ENCODE measurements at regions not wholly inside any gene's neighbourhood (a gene's known extent, or its start where the extent isn't known, plus 50 kb on each side); places are given as distances from the start of the nearest gene placed in this dataset.

GRCh38 chr6:156577749-156578148 is 199.4 kb upstream of the ARID1B start (continued):
- no peak for TF ChIP-seq ZFP3 (CRISPR knock-in tag; IDR thresholded peaks at IDR 0.05)
- no peak for TF ChIP-seq POU6F1 (CRISPR knock-in tag; IDR thresholded peaks at IDR 0.05; ENCODE audit: borderline replicate concordance, low read depth)
- no peak for TF ChIP-seq CREB5 (CRISPR knock-in tag; IDR thresholded peaks at IDR 0.05; ENCODE audit: low read depth)
- no peak for TF ChIP-seq BACH2 (CRISPR knock-in tag; IDR thresholded peaks at IDR 0.05; ENCODE audit: borderline replicate concordance)

GRCh38 chr6:156575361-156575760 is 201.8 kb upstream of the ARID1B start:
- no peak for ATAC-seq
- TF ChIP-seq OSR1 (CRISPR knock-in tag; IDR thresholded peaks at IDR 0.05): no peak
- TF ChIP-seq SNAI2 (CRISPR knock-in tag; IDR thresholded peaks at IDR 0.05): no peak
- peak; percentile 98 for TF ChIP-seq ZFP30 (CRISPR knock-in tag; IDR thresholded peaks at IDR 0.05)

GRCh38 chr6:156564807-156565149 is 212.4 kb upstream of the ARID1B start:
- ATAC-seq: peak; percentile 16; the same call in 1 of the 3 replicates
- no peak for TF ChIP-seq ZNF565 (CRISPR knock-in tag; conservative IDR thresholded peaks at IDR 0.05; ENCODE audit: low read depth)
- no peak for TF ChIP-seq TSHZ2 (CRISPR knock-in tag; IDR thresholded peaks at IDR 0.05)

GRCh38 chr6:156564127-156564806 is 212.9 kb upstream of the ARID1B start:
- ATAC-seq: peak; percentile 99
- TF ChIP-seq ZNF8 (CRISPR knock-in tag; IDR thresholded peaks at IDR 0.05) (no peak), SNAI2 (CRISPR knock-in tag; IDR thresholded peaks at IDR 0.05) (no peak), PATZ1 (CRISPR knock-in tag; IDR thresholded peaks at IDR 0.05; ENCODE audit: borderline replicate concordance) (no peak), ZNF565 (CRISPR knock-in tag; conservative IDR thresholded peaks at IDR 0.05; ENCODE audit: low read depth) (no peak), CSRNP3 (CRISPR knock-in tag; IDR thresholded peaks at IDR 0.05) (no peak), ISL1 (CRISPR knock-in tag; IDR thresholded peaks at IDR 0.05) (no peak), ZNF70 (CRISPR knock-in tag; IDR thresholded peaks at IDR 0.05) (no peak), BACH2 (CRISPR knock-in tag; IDR thresholded peaks at IDR 0.05; ENCODE audit: borderline replicate concordance) (no peak), ZFP3 (CRISPR knock-in tag; IDR thresholded peaks at IDR 0.05) (no peak), TCF4 (CRISPR knock-in tag; IDR thresholded peaks at IDR 0.05; ENCODE audit: borderline replicate concordance) (no peak)

GRCh38 chr6:156563714-156564113 is 213.5 kb upstream of the ARID1B start:
- ATAC-seq: no peak; the same call in 2 of the 3 replicates
- TF ChIP-seq ZNF8 (CRISPR knock-in tag; IDR thresholded peaks at IDR 0.05) (no peak), SNAI2 (CRISPR knock-in tag; IDR thresholded peaks at IDR 0.05) (no peak), CREB5 (CRISPR knock-in tag; IDR thresholded peaks at IDR 0.05; ENCODE audit: low read depth) (no peak), TCF4 (CRISPR knock-in tag; IDR thresholded peaks at IDR 0.05; ENCODE audit: borderline replicate concordance) (no peak), ZFP30 (CRISPR knock-in tag; IDR thresholded peaks at IDR 0.05) (no peak), BACH2 (CRISPR knock-in tag; IDR thresholded peaks at IDR 0.05; ENCODE audit: borderline replicate concordance) (no peak), POU6F1 (CRISPR knock-in tag; IDR thresholded peaks at IDR 0.05; ENCODE audit: borderline replicate concordance, low read depth) (no peak), ZFP3 (CRISPR knock-in tag; IDR thresholded peaks at IDR 0.05) (no peak), OSR1 (CRISPR knock-in tag; IDR thresholded peaks at IDR 0.05) (no peak), ISL1 (CRISPR knock-in tag; IDR thresholded peaks at IDR 0.05) (no peak), CSDC2 (CRISPR knock-in tag; IDR thresholded peaks at IDR 0.05) (no peak)
